K562 (cell line): ENCODE measurements at regions not wholly inside any gene's neighbourhood (a gene's known extent, or its start where the extent isn't known, plus 50 kb on each side); places are given as distances from the start of the nearest gene placed in this dataset.

Source experiments
- ATAC-seq: fragments of 200-7000 bp; cut with Tn5 transposase; 3 replicates; pipeline ENCODE4 v1.9.1; 2020; ENCODE audit warnings: moderate library complexity
- BruUV-seq: library from RNA; stranded (reverse); fragments of 400-500 nt; replicated peaks from 2 replicates; lab custom pipeline; 2021; lab: Mats Ljungman, UMichigan
- CTCF ChIA-PET: fragments of 300-600 bp; formaldehyde crosslinking; extraction: SDS; loops from one replicate; lab custom pipeline; 2021; ENCODE audit warnings: low intra/inter-chr PET ratio; lab: Yijun Ruan, JAX
- POLR2A ChIA-PET: fragments of 300-600, 350-650 bp; sonication (Branson Sonifier 250); formaldehyde crosslinking; extraction: SDS; loops from one replicate; lab custom pipeline; 2021; ENCODE audit warnings: antibody characterized with exemption, inconsistent platforms; lab: Yijun Ruan, JAX
- DNase-seq, 4 experiments: peaks; one replicate each; pipeline versions ENCODE4 v3.0.0 to v3.0.0-alpha.2; 2011 to 2018; ENCODE audit warnings: low spot score in 3 of 4, mixed read lengths in 3 of 4; ENCODE audit errors: extremely low read depth in 1 of 4
- FAIRE-seq: peaks from 2 replicates; lab custom pipeline; 2011; peaks lifted over from hg19 to GRCh38; lab: Jason Lieb, UNC
- H2AFZ ChIP-seq: 2 replicates; pipeline ENCODE4 v1.6.0; 2011; ENCODE audit warnings: low read depth, low read length, control low read depth, inconsistent platforms
- H3K27ac ChIP-seq: fragments of 200-600 bp; 3 replicates; pipeline ENCODE4 v1.8.0; 2011; ENCODE audit warnings: low read depth, mild to moderate bottlenecking, control low read depth, inconsistent platforms, low read length, moderate library complexity, mixed read lengths; ENCODE audit errors: extremely low read depth
- H3K27me3 ChIP-seq, 2 experiments: fragments of 300-600 bp in 1 of 2; 2 replicates in 1 of 2; 3 replicates in 1 of 2; pipeline versions ENCODE4 v1.6.0 to v1.8.0; 2011; ENCODE audit warnings: inconsistent platforms in 2 of 2, low read length in 2 of 2, mild to moderate bottlenecking in 1 of 2, mixed read lengths in 1 of 2, moderate library complexity in 1 of 2; ENCODE audit not compliant: control insufficient read depth in 2 of 2, insufficient read depth in 2 of 2
- H3K36me3 ChIP-seq: fragments of 300-600 bp; 3 replicates; pipeline ENCODE4 v1.8.0; 2011; ENCODE audit warnings: mild to moderate bottlenecking, low read length, inconsistent platforms; ENCODE audit not compliant: control insufficient read depth, insufficient read depth
- H3K4me1 ChIP-seq, 2 experiments: fragments of 200-600 bp in 1 of 2; replicated peaks in 1 of 2; 2 replicates in 1 of 2; 3 replicates in 1 of 2; pipeline versions ENCODE4 v1.5.1 to v1.8.0; 2011; ENCODE audit warnings: inconsistent platforms in 2 of 2, low read length in 2 of 2, mild to moderate bottlenecking in 1 of 2, mixed read lengths in 1 of 2, moderate library complexity in 1 of 2; ENCODE audit not compliant: control insufficient read depth in 2 of 2, insufficient read depth in 2 of 2
- H3K4me2 ChIP-seq: 2 replicates; pipeline ENCODE4 v1.6.1; 2011; ENCODE audit warnings: low read length, control low read depth, inconsistent platforms, mixed read lengths; ENCODE audit not compliant: insufficient read depth
- H3K4me3 ChIP-seq: fragments of 200-600 bp; sonication (generic), shearing (Covaris generic); 2 replicates; pipeline ENCODE4 v1.5.1; 2016; ENCODE audit warnings: control low read depth, inconsistent platforms
- H3K79me2 ChIP-seq: fragments of 200-600 bp; 3 replicates; pipeline ENCODE4 v1.8.0; 2011; ENCODE audit warnings: low read length, inconsistent platforms; ENCODE audit not compliant: control insufficient read depth, insufficient read depth
- H3K9ac ChIP-seq, 2 experiments: 2 replicates each; pipeline versions ENCODE4 v1.6.0 to v1.6.1; 2011; ENCODE audit warnings: low read depth in 2 of 2, low read length in 2 of 2, control low read depth in 1 of 2, inconsistent platforms in 1 of 2, mild to moderate bottlenecking in 1 of 2, mixed read lengths in 1 of 2; ENCODE audit not compliant: insufficient read depth in 1 of 2
- H3K9me1 ChIP-seq: one replicate; pipeline ENCODE4 v1.6.0; 2011; ENCODE audit warnings: inconsistent platforms, mild to moderate bottlenecking, low read length, moderate library complexity; ENCODE audit not compliant: control insufficient read depth, insufficient read depth
- H3K9me3 ChIP-seq: replicated peaks from 2 replicates; pipeline ENCODE4 v1.5.1; 2011; ENCODE audit warnings: low read depth, low read length, inconsistent platforms; ENCODE audit not compliant: control insufficient read depth, insufficient read depth
- H4K20me1 ChIP-seq: replicated peaks from 2 replicates; pipeline ENCODE4 v1.6.1; 2011; ENCODE audit warnings: low read length, inconsistent platforms, mixed read lengths; ENCODE audit not compliant: control insufficient read depth, insufficient read depth
- FIP1L1 ChIP-seq: fragments of 200-400 bp; formaldehyde crosslinking; IDR thresholded peaks from 2 replicates; pipeline ENCODE4 v1.6.1; 2018; ENCODE audit warnings: mild to moderate bottlenecking, low read depth, low read length; ENCODE audit not compliant: poor library complexity, severe bottlenecking
- MEF2D ChIP-seq: conservative IDR thresholded peaks from 2 replicates; pipeline ENCODE4 v1.6.1; 2016; ENCODE audit warnings: low read depth, missing genetic modification characterization, missing compliant biosample characterization
- SAFB2 ChIP-seq: fragments of 200-400 bp; formaldehyde crosslinking; IDR thresholded peaks from 2 replicates; pipeline ENCODE4 v1.6.1; 2018; ENCODE audit warnings: borderline replicate concordance, low read length, low read depth, moderate library complexity; ENCODE audit not compliant: severe bottlenecking
- ZFP36 ChIP-seq: fragments of 150-350 bp; IDR thresholded peaks from 2 replicates; pipeline ENCODE4 v1.6.1; 2018; ENCODE audit warnings: low read length, low read depth; ENCODE audit not compliant: partially characterized antibody
- WGBS: fragments of 100-300 bp; shearing (Covaris generic); methylation state at CpG from one replicate; pipeline ENCODE4 v1.1.6; 2016; ENCODE audit warnings: low coverage, mixed read lengths; ENCODE audit not compliant: insufficient coverage; ENCODE audit errors: missing lambda C conversion rate; 5-methylcytosine and 5-hydroxymethylcytosine counted together
- in situ Hi-C: fragments of 300-500 bp; cut with MboI; formaldehyde crosslinking; loops from 4 replicates; pipeline ENCODE4 v1.15.0; 2018; ENCODE audit warnings: inconsistent platforms, mixed read lengths
- intact Hi-C: fragments of 100-400 bp; cut with micrococcal nuclease; formaldehyde crosslinking; loops from 2 replicates; pipeline ENCODE4 v1.14.2; 2022

- H3K9me3 ChIP-seq, result no peaks in the 10 kb centered on the region
- no peak overlapping the region for H3K4me2 ChIP-seq
- intact Hi-C loops (no loop called here), in situ Hi-C loops (no loop called here)
- ChIA-PET POLR2A (no interaction called here), CTCF (no interaction called here)
- peak; percentile 22 for TF ChIP-seq ZFP36
- TF ChIP-seq SAFB2, result no peak
- no peak overlapping the region for H2AFZ ChIP-seq
- no peaks in the 10 kb centered on the region for H3K27me3 ChIP-seq
- no peaks in the 10 kb centered on the region for H4K20me1 ChIP-seq
- no peak for DNase-seq
- ATAC-seq, result no peak
- H3K4me1 ChIP-seq, result no peaks in the 10 kb centered on the region
- H3K36me3 ChIP-seq, result no peaks in the 10 kb centered on the region
- no peaks in the 10 kb centered on the region for H3K79me2 ChIP-seq
- no peak overlapping the region for H3K4me3 ChIP-seq
- FAIRE-seq, result no peak
- no TSS peak for BruUV-seq
- H3K27ac ChIP-seq, result no peak overlapping the region
- no peak overlapping the region for H3K9ac ChIP-seq
- H3K9me1 ChIP-seq, result no peaks in the 10 kb centered on the region
Observed at GRCh38 chr15:47903368-47903767, 186.1 kb downstream of the SEMA6D start.

- H3K36me3 ChIP-seq, result no peaks in the 10 kb centered on the region
- intact Hi-C loops, result no loop called here
- in situ Hi-C loops, result no loop called here
- ATAC-seq, result no peak
- 0% methylated on average over 1 of the region's 1 CpG for WGBS
- no peaks in the 10 kb centered on the region for H3K4me1 ChIP-seq
- no peak overlapping the region for H3K27ac ChIP-seq
- no peaks in the 10 kb centered on the region for H3K27me3 ChIP-seq
- CTCF ChIA-PET, result no interaction called here
- no peak for FAIRE-seq
- no TSS peak for BruUV-seq
- no peak for DNase-seq
- no peak overlapping the region for H3K9ac ChIP-seq
- H3K4me3 ChIP-seq, result no peak overlapping the region
- TF ChIP-seq MEF2D, result no peak
- no peak for TF ChIP-seq FIP1L1
- H3K79me2 ChIP-seq, result no peaks in the 10 kb centered on the region
- no peaks in the 10 kb centered on the region for H4K20me1 ChIP-seq
- H3K9me1 ChIP-seq, result no peaks in the 10 kb centered on the region
- no peak overlapping the region for H3K4me2 ChIP-seq
- H3K9me3 ChIP-seq, result no peaks in the 10 kb centered on the region
- no peak overlapping the region for H2AFZ ChIP-seq
- POLR2A ChIA-PET, result no interaction called here
Observed at GRCh38 chr15:47908486-47908885, 191.2 kb downstream of the SEMA6D start.
